Cardiac muscle cell (in vitro differentiated cells and primary cell): ENCODE measurements at regions not wholly inside any gene's neighbourhood (a gene's known extent, or its start where the extent isn't known, plus 50 kb on each side); places are given as distances from the start of the nearest gene placed in this dataset.
"Not testable (repeated sequence)": the region's sequence is repeated elsewhere in the genome, so short reads cannot be mapped to it uniquely, and the experiment has no call there.

ENCODE experiments used
- DNase-seq, 2 donors: peaks; one replicate each; pipeline versions ENCODE4 v3.0.0 to v3.0.0-alpha.2; 2010 to 2017; ENCODE audit warnings: low read depth in 1 of 2, low spot score in 1 of 2
- H3K27ac ChIP-seq: fragments of 200-600 bp; sonication (generic); 2 replicates; pipeline ENCODE4 v1.5.1; 2016
- H3K27me3 ChIP-seq: fragments of 200-600 bp; sonication (generic); 2 replicates; pipeline ENCODE4 v1.6.0; 2016; ENCODE audit warnings: control low read depth
- H3K36me3 ChIP-seq: fragments of 200-600 bp; sonication (generic); 2 replicates; pipeline ENCODE4 v1.5.1; 2016; ENCODE audit warnings: control low read depth
- H3K4me1 ChIP-seq: fragments of 200-600 bp; sonication (generic); 2 replicates; pipeline ENCODE4 v1.8.1; 2017; ENCODE audit warnings: low read depth, mild to moderate bottlenecking, mixed run types
- H3K4me3 ChIP-seq: fragments of 200-600 bp; sonication (generic); 2 replicates; pipeline ENCODE4 v1.5.1; 2016; ENCODE audit warnings: mild to moderate bottlenecking
- H3K9me3 ChIP-seq: fragments of 200-600 bp; sonication (generic); 2 replicates; pipeline ENCODE4 v1.5.1; 2017; ENCODE audit warnings: low read depth, mild to moderate bottlenecking, control low read depth
- TF ChIP-seq, protein P1 (sequence below): IDR thresholded peaks from 2 replicates; pipeline ENCODE4 v1.5.1; 2012; ENCODE audit warnings: low read depth, mild to moderate bottlenecking, low read length

DNA sequence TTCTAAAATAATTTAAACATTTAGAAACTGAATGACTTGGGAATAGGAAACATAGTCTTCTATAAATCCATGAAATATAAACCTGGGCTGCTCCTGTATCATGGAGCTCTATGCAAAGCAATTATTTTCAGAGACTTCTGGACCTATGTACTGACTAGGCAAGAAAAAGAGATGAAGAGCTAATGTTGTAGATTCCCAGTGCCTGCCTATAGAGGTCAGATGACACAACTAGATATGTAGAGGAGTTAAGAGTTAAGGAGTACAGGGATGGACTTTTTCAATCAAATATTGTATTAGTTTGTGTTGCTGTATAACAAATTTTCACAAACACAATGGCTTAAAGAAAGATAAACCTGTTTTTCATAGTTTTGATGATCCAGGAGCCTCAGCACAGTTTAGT is 1434.5 kb downstream of the KCNT2 start:
- no peak overlapping the region for H3K4me3 ChIP-seq
- H3K9me3 ChIP-seq = no peaks in the 10 kb centered on the region
- DNase-seq = no peak
- TF ChIP-seq, protein P1, sequence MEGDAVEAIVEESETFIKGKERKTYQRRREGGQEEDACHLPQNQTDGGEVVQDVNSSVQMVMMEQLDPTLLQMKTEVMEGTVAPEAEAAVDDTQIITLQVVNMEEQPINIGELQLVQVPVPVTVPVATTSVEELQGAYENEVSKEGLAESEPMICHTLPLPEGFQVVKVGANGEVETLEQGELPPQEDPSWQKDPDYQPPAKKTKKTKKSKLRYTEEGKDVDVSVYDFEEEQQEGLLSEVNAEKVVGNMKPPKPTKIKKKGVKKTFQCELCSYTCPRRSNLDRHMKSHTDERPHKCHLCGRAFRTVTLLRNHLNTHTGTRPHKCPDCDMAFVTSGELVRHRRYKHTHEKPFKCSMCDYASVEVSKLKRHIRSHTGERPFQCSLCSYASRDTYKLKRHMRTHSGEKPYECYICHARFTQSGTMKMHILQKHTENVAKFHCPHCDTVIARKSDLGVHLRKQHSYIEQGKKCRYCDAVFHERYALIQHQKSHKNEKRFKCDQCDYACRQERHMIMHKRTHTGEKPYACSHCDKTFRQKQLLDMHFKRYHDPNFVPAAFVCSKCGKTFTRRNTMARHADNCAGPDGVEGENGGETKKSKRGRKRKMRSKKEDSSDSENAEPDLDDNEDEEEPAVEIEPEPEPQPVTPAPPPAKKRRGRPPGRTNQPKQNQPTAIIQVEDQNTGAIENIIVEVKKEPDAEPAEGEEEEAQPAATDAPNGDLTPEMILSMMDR = no peak
- no peak overlapping the region for H3K27ac ChIP-seq
- no peaks in the 10 kb centered on the region for H3K36me3 ChIP-seq
- no peaks in the 10 kb centered on the region for H3K27me3 ChIP-seq
- no peaks in the 10 kb centered on the region for H3K4me1 ChIP-seq

- H3K9me3 ChIP-seq, H3K4me1 ChIP-seq, H3K27me3 ChIP-seq, H3K4me3 ChIP-seq, DNase-seq, H3K36me3 ChIP-seq, H3K27ac ChIP-seq: not testable (repeated sequence)
These were observed 1448.4 kb downstream of the KCNT2 start for GRCh38 chr1:195159795-195160194.

DNA sequence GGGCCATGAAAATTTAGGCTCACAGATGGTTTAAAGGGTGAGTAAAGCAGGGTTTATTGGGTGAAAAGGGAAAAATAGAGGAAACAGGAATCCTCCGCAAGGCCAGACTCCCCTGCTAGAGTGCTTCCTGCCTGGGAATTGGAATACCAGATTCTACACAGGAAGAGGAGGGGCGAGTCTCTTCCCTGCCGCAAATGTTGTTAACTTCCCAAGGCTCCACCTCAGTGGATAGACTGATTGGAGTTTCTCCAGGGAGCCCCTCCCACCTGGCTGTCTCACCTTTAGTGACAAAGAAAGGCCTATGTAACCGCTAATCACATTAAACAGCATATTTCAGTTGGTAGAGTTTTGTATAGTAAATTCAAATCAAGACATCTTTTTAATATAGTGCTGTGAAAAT is 1450.1 kb downstream of the KCNT2 start:
- TF ChIP-seq, protein P1 = no peak
- H3K4me1 ChIP-seq = no peaks in the 10 kb centered on the region
- no peak for DNase-seq

DNA sequence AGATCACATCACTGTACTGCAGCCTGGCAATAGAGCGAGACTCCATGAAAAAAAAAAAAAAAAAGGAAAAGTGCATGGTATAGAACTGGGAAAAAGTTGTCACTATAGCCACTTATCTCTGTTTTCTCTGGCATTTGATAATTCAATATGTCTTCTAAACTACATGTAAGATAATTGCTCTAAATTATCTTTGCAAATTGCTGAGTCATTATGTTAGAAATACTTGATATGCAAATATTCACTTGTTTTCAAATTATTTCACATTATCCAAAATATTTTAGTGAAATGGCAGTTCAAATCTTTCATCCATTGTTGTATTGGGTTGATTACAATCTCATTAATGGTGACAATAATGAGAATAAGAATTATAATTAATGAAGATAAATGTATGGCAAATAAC is 1455.1 kb downstream of the KCNT2 start:
- Histone ChIP-seq H3K4me1 (no peaks in the 10 kb centered on the region), H3K27me3 (no peaks in the 10 kb centered on the region), H3K27ac (no peak overlapping the region), H3K36me3 (no peaks in the 10 kb centered on the region), H3K4me3 (no peak overlapping the region), H3K9me3 (no peaks in the 10 kb centered on the region)
- TF ChIP-seq, protein P1 = no peak
- no peak for DNase-seq

More for the DNA sequence above, 1450.1 kb downstream of the KCNT2 start:
- no peaks in the 10 kb centered on the region for H3K27me3 ChIP-seq
- no peak overlapping the region for H3K27ac ChIP-seq
- H3K9me3 ChIP-seq = no peaks in the 10 kb centered on the region
- H3K36me3 ChIP-seq = no peaks in the 10 kb centered on the region
- H3K4me3 ChIP-seq = no peak overlapping the region

GRCh38 chr1:195150768-195151167 is 1457.5 kb downstream of the KCNT2 start:
- H3K4me1 ChIP-seq = no peaks in the 10 kb centered on the region
- no peak overlapping the region for H3K4me3 ChIP-seq
- no peaks in the 10 kb centered on the region for H3K9me3 ChIP-seq
- TF ChIP-seq, protein P1 = no peak
- H3K27me3 ChIP-seq = no peaks in the 10 kb centered on the region
- no peak overlapping the region for H3K27ac ChIP-seq
- no peak for DNase-seq
- no peaks in the 10 kb centered on the region for H3K36me3 ChIP-seq

DNA sequence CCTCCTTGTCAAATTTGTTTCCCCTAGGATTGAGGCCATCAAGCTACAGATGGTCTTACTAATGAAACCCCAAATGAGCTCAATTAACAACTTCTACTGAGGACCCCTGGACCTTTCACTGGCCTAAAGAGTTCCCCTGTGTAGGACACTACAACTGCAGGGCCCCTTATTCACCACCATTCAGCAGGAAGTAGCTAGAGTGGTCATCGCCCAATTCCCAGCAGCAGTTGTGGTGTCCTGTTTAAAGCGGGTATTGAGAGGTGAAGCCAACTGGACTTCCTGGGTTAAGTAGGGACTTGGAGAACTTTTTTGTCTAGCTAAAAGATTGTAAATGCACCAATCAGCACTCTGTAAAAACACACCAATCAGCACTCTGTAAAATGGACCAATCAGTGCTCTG is 1466.9 kb downstream of the KCNT2 start:
- Histone ChIP-seq H3K9me3 (no peaks in the 10 kb centered on the region), H3K4me1 (no peaks in the 10 kb centered on the region), H3K4me3 (no peak overlapping the region), H3K36me3 (no peaks in the 10 kb centered on the region), H3K27ac (no peak overlapping the region), H3K27me3 (no peaks in the 10 kb centered on the region)
- DNase-seq = no peak
- TF ChIP-seq, protein P1 = no peak
